D721Med (cell line): ENCODE measurements at regions not wholly inside any gene's neighbourhood (a gene's known extent, or its start where the extent isn't known, plus 50 kb on each side); places are given as distances from the start of the nearest gene placed in this dataset.
A peak's percentile ranks its signal among the peaks of the same experiment; 100 is the strongest.

Experiments
- DNase-seq: peaks from one replicate; pipeline ENCODE4 v3.0.0; 2011; ENCODE audit warnings: low spot score; ENCODE audit not compliant: insufficient read length
- FAIRE-seq: peaks from 2 replicates; lab custom pipeline; 2011; peaks lifted over from hg19 to GRCh38; lab: Jason Lieb, UNC
- CTCF ChIP-seq: IDR thresholded peaks from 2 replicates; pipeline ENCODE4 v1.5.1; 2012; ENCODE audit warnings: mild to moderate bottlenecking, control low read depth; ENCODE audit not compliant: insufficient read depth; ENCODE audit errors: missing control alignments

GRCh38 chr14:31934767-31935266, 142.3 kb upstream of the ARHGAP5 start:
- FAIRE-seq = peak; percentile 56
- no peak for DNase-seq
- peak; percentile 83 for TF ChIP-seq CTCF

- DNase-seq (no peak), FAIRE-seq (no peak)
- no peak for TF ChIP-seq CTCF
Observed at GRCh38 chr14:31935391-31935790, 141.7 kb upstream of the ARHGAP5 start.

- DNase-seq = no peak
- no peak for FAIRE-seq
- no peak for TF ChIP-seq CTCF
Observed at GRCh38 chr14:31936115-31936514, 141.0 kb upstream of the ARHGAP5 start.

GRCh38 chr14:31937730-31938346, 139.3 kb upstream of the ARHGAP5 start:
- no peak for FAIRE-seq
- no peak for DNase-seq

GRCh38 chr14:31939934-31940333, 137.2 kb upstream of the ARHGAP5 start:
- no peak for FAIRE-seq
- no peak for DNase-seq
- no peak for TF ChIP-seq CTCF

More at GRCh38 chr14:31937730-31938346, 139.3 kb upstream of the ARHGAP5 start:
- TF ChIP-seq CTCF = no peak

GRCh38 chr14:31941487-31941886, 135.6 kb upstream of the ARHGAP5 start:
- FAIRE-seq = no peak
- no peak for TF ChIP-seq CTCF
- DNase-seq = no peak

GRCh38 chr14:31942166-31942841, 134.8 kb upstream of the ARHGAP5 start:
- FAIRE-seq (no peak), DNase-seq (no peak)
- no peak for TF ChIP-seq CTCF
